H1 (cell line): ENCODE measurements at regions not wholly inside any gene's neighbourhood (a gene's known extent, or its start where the extent isn't known, plus 50 kb on each side); places are given as distances from the start of the nearest gene placed in this dataset.

ENCODE experiments used
- ATF2 ChIP-seq: IDR thresholded peaks from 2 replicates; pipeline ENCODE4 v1.6.1; 2012; ENCODE audit warnings: low read length, inconsistent platforms
- BCL11A ChIP-seq, 2 experiments: IDR thresholded peaks; one replicate each; pipeline ENCODE4 v1.6.1; 2011; ENCODE audit warnings: low read depth in 2 of 2, low read length in 2 of 2, mild to moderate bottlenecking in 2 of 2
- CHD2 ChIP-seq: IDR thresholded peaks from 2 replicates; pipeline ENCODE4 v1.6.1; 2012; ENCODE audit warnings: low read length, improper control_type of control experiment
- POLR2A ChIP-seq, 2 experiments: IDR thresholded peaks; 1 replicate in 1 of 2; 2 replicates in 1 of 2; pipeline ENCODE4 v1.6.1; 2011; ENCODE audit warnings: low read depth in 2 of 2, low read length in 2 of 2, mild to moderate bottlenecking in 2 of 2; ENCODE audit errors: control extremely low read depth in 1 of 2
- SP1 ChIP-seq: IDR thresholded peaks from 2 replicates; pipeline ENCODE4 v1.6.1; 2011; ENCODE audit warnings: low read depth, low read length
- TCF12 ChIP-seq: IDR thresholded peaks from 2 replicates; pipeline ENCODE4 v1.6.1; 2011; ENCODE audit warnings: low read depth, mild to moderate bottlenecking, low read length
- TF ChIP-seq, protein P1 (sequence below), 3 experiments: IDR thresholded peaks; 1 replicate in 2 of 3; 2 replicates in 1 of 3; pipeline versions ENCODE4 v1.5.1 to v1.6.1; 2011; ENCODE audit warnings: low read length in 3 of 3, mild to moderate bottlenecking in 3 of 3, inconsistent platforms in 2 of 3, low read depth in 1 of 3, moderate library complexity in 1 of 3; ENCODE audit not compliant: insufficient read depth in 1 of 3; ENCODE audit errors: control extremely low read depth in 1 of 3

DNA sequence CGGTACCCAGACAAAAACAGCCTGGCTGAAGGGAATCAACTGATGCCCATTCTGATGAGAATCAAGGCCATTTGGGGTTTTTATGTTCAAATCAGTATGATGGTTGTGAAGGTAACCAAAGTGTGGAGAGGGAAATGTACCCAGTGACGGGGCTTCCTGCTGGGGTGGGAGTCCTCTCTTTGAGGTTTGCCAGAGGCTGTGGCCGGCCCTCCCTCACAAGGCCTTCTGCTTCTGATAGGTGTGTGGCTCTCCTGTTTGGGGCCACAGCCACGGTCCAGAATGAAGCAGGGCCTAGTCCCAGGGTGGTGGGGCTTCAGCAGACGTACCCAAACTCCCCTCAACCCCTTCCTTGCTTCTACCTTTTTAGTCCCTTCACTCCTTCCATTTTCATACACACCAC lies 86.7 kb upstream of the NAA20 start:
- no peak for TF ChIP-seq SP1
- no peak for TF ChIP-seq BCL11A (IDR thresholded peaks at IDR 0.05; ENCODE audit: low read depth in 2 of 2, low read length in 2 of 2)
- no peak for TF ChIP-seq TCF12
- TF ChIP-seq, protein P1, sequence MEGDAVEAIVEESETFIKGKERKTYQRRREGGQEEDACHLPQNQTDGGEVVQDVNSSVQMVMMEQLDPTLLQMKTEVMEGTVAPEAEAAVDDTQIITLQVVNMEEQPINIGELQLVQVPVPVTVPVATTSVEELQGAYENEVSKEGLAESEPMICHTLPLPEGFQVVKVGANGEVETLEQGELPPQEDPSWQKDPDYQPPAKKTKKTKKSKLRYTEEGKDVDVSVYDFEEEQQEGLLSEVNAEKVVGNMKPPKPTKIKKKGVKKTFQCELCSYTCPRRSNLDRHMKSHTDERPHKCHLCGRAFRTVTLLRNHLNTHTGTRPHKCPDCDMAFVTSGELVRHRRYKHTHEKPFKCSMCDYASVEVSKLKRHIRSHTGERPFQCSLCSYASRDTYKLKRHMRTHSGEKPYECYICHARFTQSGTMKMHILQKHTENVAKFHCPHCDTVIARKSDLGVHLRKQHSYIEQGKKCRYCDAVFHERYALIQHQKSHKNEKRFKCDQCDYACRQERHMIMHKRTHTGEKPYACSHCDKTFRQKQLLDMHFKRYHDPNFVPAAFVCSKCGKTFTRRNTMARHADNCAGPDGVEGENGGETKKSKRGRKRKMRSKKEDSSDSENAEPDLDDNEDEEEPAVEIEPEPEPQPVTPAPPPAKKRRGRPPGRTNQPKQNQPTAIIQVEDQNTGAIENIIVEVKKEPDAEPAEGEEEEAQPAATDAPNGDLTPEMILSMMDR (IDR thresholded peaks at IDR 0.05; ENCODE audit: control extremely low read depth in 1 of 3, insufficient read depth in 1 of 3, low read depth in 1 of 3, low read length in 3 of 3) = no peak
- no peak for TF ChIP-seq POLR2A (IDR thresholded peaks at IDR 0.05; ENCODE audit: control extremely low read depth in 1 of 2, low read depth in 2 of 2, low read length in 2 of 2)
- no peak for TF ChIP-seq ATF2
- TF ChIP-seq CHD2 = no peak
